ENCODE measurements at regions not wholly inside any gene's neighbourhood (a gene's known extent, or its start where the extent isn't known, plus 50 kb on each side); places are given as distances from the start of the nearest gene placed in this dataset.

GRCh38 chr19:13629687-13630357, 123.5 kb upstream of the CACNA1A start:
- Histone ChIP-seq H3K4me2 (ENCODE audit: low read length) (no peak overlapping the region), H3K4me1 (ENCODE audit: insufficient read depth, low read length) (peaks cover 19% of the 10 kb centered on the region), H3K79me2 (ENCODE audit: low read length) (no peaks in the 10 kb centered on the region), H2AFZ (ENCODE audit: low read length) (no peak overlapping the region), H3F3A (ENCODE audit: low read length, unreplicated experiment) (no peaks in the 10 kb centered on the region), H3K4me3 (ENCODE audit: low read length) (no peak overlapping the region), H3K9me2 (replicated peaks; ENCODE audit: low read length) (no peaks in the 10 kb centered on the region), H3K27ac (ENCODE audit: low read length) (peak overlapping the region; percentile 82), H3K9me3 (ENCODE audit: low read length) (0 out of 2 replicates have a peak, but pooled peaks cover 4% of the 10 kb centered on the region), H3K27me3 (ENCODE audit: low read length) (no peaks in the 10 kb centered on the region), H3K9ac (ENCODE audit: low read length) (peak overlapping the region; percentile 27; the same call in 1 of the 2 replicates), H3K36me3 (ENCODE audit: low read depth, low read length) (no peaks in the 10 kb centered on the region), H4K20me1 (ENCODE audit: low read length) (no peaks in the 10 kb centered on the region)
- no TSS peak for BruUV-seq (replicated peaks)
- ChIA-PET CTCF (no interaction called here), POLR2A (ENCODE audit: unreplicated experiment) (no interaction called here)
- TF ChIP-seq EZH2 (IDR thresholded peaks at IDR 0.05; ENCODE audit: low read length, unreplicated experiment) (no peak), EZH2phosphoT487 (IDR thresholded peaks at IDR 0.05; ENCODE audit: borderline replicate concordance, low read length) (no peak), CTCF (conservative IDR thresholded peaks at IDR 0.05; ENCODE audit: low read depth, low read length) (no peak)
- peak; percentile 81 for DNase-seq
- ATAC-seq = peak; percentile 64
- intact Hi-C loops (cut with micrococcal nuclease) = no loop called here

- no peaks in the 10 kb centered on the region for H3K36me3 ChIP-seq (ENCODE audit: low read depth, low read length)
- ChIA-PET POLR2A (ENCODE audit: unreplicated experiment) (no interaction called here), CTCF (no interaction called here)
- no TSS peak for BruUV-seq (replicated peaks)
- H3F3A ChIP-seq (ENCODE audit: low read length, unreplicated experiment) = no peaks in the 10 kb centered on the region
- H3K4me2 ChIP-seq (ENCODE audit: low read length) = no peak overlapping the region
- H3K79me2 ChIP-seq (ENCODE audit: low read length) = no peaks in the 10 kb centered on the region
- no peak overlapping the region for H2AFZ ChIP-seq (ENCODE audit: low read length)
- intact Hi-C loops (cut with micrococcal nuclease) = no loop called here
- DNase-seq (no peak), ATAC-seq (no peak)
- no peaks in the 10 kb centered on the region for H3K9me2 ChIP-seq (replicated peaks; ENCODE audit: low read length)
- TF ChIP-seq EZH2phosphoT487 (IDR thresholded peaks at IDR 0.05; ENCODE audit: borderline replicate concordance, low read length) (no peak), CTCF (conservative IDR thresholded peaks at IDR 0.05; ENCODE audit: low read depth, low read length) (no peak), EZH2 (IDR thresholded peaks at IDR 0.05; ENCODE audit: low read length, unreplicated experiment) (no peak)
- 0 out of 2 replicates have a peak, but pooled peaks cover 4% of the 10 kb centered on the region for H3K9me3 ChIP-seq (ENCODE audit: low read length)
- H4K20me1 ChIP-seq (ENCODE audit: low read length) = no peaks in the 10 kb centered on the region
- H3K4me1 ChIP-seq (ENCODE audit: insufficient read depth, low read length) = peaks cover 9% of the 10 kb centered on the region
- H3K4me3 ChIP-seq (ENCODE audit: low read length) = no peak overlapping the region
- H3K27ac ChIP-seq (ENCODE audit: low read length) = no peak overlapping the region
- H3K27me3 ChIP-seq (ENCODE audit: low read length) = no peaks in the 10 kb centered on the region
- no peak overlapping the region for H3K9ac ChIP-seq (ENCODE audit: low read length)
These were observed 121.3 kb upstream of the CACNA1A start for GRCh38 chr19:13627531-13627930.

Data from PC-3 (cell line).